SU-DHL-6 (cell line): ENCODE measurements at regions not wholly inside any gene's neighbourhood (a gene's known extent, or its start where the extent isn't known, plus 50 kb on each side); places are given as distances from the start of the nearest gene placed in this dataset.

Experiments used
- H2AFZ ChIP-seq: fragments of 200-600 bp; sonication (generic); 2 replicates; pipeline ENCODE4 v1.6.1; 2014; ENCODE audit warnings: low read depth, mild to moderate bottlenecking, moderate library complexity, mixed read lengths, antibody characterized with exemption, low read length; ENCODE audit not compliant: severe bottlenecking
- H3F3A ChIP-seq: fragments of 200-600 bp; shearing (Covaris generic); 2 replicates; pipeline ENCODE4 v1.6.0; 2016; ENCODE audit warnings: antibody characterized with exemption, mild to moderate bottlenecking; ENCODE audit not compliant: insufficient read depth
- H3K27ac ChIP-seq: fragments of 200-600 bp; sonication (generic); 2 replicates; pipeline ENCODE4 v1.5.1; 2016; ENCODE audit warnings: low read depth, mild to moderate bottlenecking, low read length, moderate library complexity, mixed read lengths
- H3K27me3 ChIP-seq: fragments of 200-600 bp; sonication (generic), shearing (Covaris generic); 2 replicates; pipeline ENCODE4 v1.6.0; 2014; ENCODE audit warnings: mild to moderate bottlenecking, low read length
- H3K36me3 ChIP-seq: fragments of 200-600 bp; sonication (generic); 2 replicates; pipeline ENCODE4 v1.6.1; 2014; ENCODE audit warnings: mild to moderate bottlenecking, low read length, mixed read lengths
- H3K4me2 ChIP-seq: fragments of 300-600, 200-600 bp; shearing (Covaris generic), sonication (generic); 2 replicates; pipeline ENCODE4 v1.6.0; 2014; ENCODE audit warnings: low read length, low read depth, mild to moderate bottlenecking; ENCODE audit not compliant: poor library complexity, severe bottlenecking
- H3K4me3 ChIP-seq: fragments of 200-600 bp; sonication (generic); 2 replicates; pipeline ENCODE4 v1.5.1; 2014; ENCODE audit warnings: antibody characterized with exemption, low read length, mild to moderate bottlenecking, mixed read lengths; ENCODE audit not compliant: insufficient read depth, poor library complexity, severe bottlenecking
- H3K79me2 ChIP-seq: fragments of 200-600 bp; sonication (generic); 2 replicates; pipeline ENCODE4 v1.6.1; 2014; ENCODE audit warnings: mild to moderate bottlenecking, low read length, moderate library complexity; ENCODE audit not compliant: insufficient read depth
- H3K9ac ChIP-seq: fragments of 200-600 bp; sonication (generic); 2 replicates; pipeline ENCODE4 v1.7.0; 2014; ENCODE audit warnings: mild to moderate bottlenecking, low read length
- H3K9me2 ChIP-seq: fragments of 200-600 bp; sonication (generic); replicated peaks from 2 replicates; pipeline ENCODE4 v1.6.1; 2014; ENCODE audit warnings: low read length; ENCODE audit not compliant: insufficient read depth
- H3K9me3 ChIP-seq: fragments of 200-600 bp; sonication (generic); 2 replicates; pipeline ENCODE4 v1.6.1; 2014; ENCODE audit warnings: low read length, mixed read lengths; ENCODE audit not compliant: insufficient read depth
- H4K20me1 ChIP-seq: fragments of 200-600 bp; sonication (generic); 2 replicates; pipeline ENCODE4 v1.6.1; 2014; ENCODE audit warnings: low read depth, mild to moderate bottlenecking, antibody characterized with exemption, low read length, moderate library complexity, mixed read lengths
- EZH2phosphoT487 ChIP-seq: fragments of 200-600 bp; sonication (generic), shearing (Covaris generic); conservative IDR thresholded peaks from 2 replicates; pipeline ENCODE4 v1.6.1; 2018; ENCODE audit warnings: mild to moderate bottlenecking, antibody characterized with exemption, low read length, moderate library complexity, mixed read lengths
- TF ChIP-seq, protein P1 (sequence below): fragments of 200-600 bp; sonication (generic); IDR thresholded peaks from one replicate; pipeline ENCODE4 v1.5.1; 2017; ENCODE audit warnings: antibody characterized with exemption, mild to moderate bottlenecking, low read length, moderate library complexity; ENCODE audit not compliant: insufficient read depth, poor library complexity, severe bottlenecking

DNA sequence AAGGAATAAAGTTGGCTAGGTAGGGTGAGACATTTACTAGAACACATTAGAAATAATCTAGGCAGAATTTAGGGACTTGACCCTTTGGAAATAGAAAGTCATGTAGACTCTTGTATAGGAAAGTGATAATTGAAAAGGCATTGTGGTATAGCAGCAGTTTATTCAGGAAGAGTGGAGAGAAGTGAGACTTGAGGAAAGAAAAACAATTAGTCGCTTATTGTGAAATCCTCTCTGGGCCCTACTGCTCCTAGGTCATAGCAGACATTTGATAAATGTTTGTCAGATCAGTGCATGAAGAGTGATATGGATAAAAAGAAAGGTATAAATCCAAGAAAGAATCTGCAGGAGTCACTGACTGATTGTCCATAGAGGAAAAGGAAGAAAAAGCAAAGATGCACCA lies 337.6 kb downstream of the HNRNPD start:
- H3K27me3 ChIP-seq: no peaks in the 10 kb centered on the region
- H3K4me3 ChIP-seq: no peak overlapping the region
- H3K4me2 ChIP-seq: no peak overlapping the region
- no peak overlapping the region for H2AFZ ChIP-seq
- no peaks in the 10 kb centered on the region for H3K36me3 ChIP-seq
- no peaks in the 10 kb centered on the region for H3K79me2 ChIP-seq
- no peaks in the 10 kb centered on the region for H4K20me1 ChIP-seq
- no peak overlapping the region for H3K9ac ChIP-seq
- no peak for TF ChIP-seq EZH2phosphoT487
- TF ChIP-seq, protein P1, sequence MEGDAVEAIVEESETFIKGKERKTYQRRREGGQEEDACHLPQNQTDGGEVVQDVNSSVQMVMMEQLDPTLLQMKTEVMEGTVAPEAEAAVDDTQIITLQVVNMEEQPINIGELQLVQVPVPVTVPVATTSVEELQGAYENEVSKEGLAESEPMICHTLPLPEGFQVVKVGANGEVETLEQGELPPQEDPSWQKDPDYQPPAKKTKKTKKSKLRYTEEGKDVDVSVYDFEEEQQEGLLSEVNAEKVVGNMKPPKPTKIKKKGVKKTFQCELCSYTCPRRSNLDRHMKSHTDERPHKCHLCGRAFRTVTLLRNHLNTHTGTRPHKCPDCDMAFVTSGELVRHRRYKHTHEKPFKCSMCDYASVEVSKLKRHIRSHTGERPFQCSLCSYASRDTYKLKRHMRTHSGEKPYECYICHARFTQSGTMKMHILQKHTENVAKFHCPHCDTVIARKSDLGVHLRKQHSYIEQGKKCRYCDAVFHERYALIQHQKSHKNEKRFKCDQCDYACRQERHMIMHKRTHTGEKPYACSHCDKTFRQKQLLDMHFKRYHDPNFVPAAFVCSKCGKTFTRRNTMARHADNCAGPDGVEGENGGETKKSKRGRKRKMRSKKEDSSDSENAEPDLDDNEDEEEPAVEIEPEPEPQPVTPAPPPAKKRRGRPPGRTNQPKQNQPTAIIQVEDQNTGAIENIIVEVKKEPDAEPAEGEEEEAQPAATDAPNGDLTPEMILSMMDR: no peak
- no peaks in the 10 kb centered on the region for H3K9me2 ChIP-seq
- H3K27ac ChIP-seq: no peak overlapping the region
- H3F3A ChIP-seq: no peaks in the 10 kb centered on the region
- H3K9me3 ChIP-seq: no peaks in the 10 kb centered on the region

- no peaks in the 10 kb centered on the region for H3K36me3 ChIP-seq
- no peaks in the 10 kb centered on the region for H3F3A ChIP-seq
- no peak overlapping the region for H3K4me3 ChIP-seq
- no peak overlapping the region for H3K9ac ChIP-seq
- H2AFZ ChIP-seq: no peak overlapping the region
- H3K4me2 ChIP-seq: no peak overlapping the region
- H3K79me2 ChIP-seq: no peaks in the 10 kb centered on the region
- H3K9me2 ChIP-seq: no peaks in the 10 kb centered on the region
- no peaks in the 10 kb centered on the region for H3K27me3 ChIP-seq
- no peak overlapping the region for H3K27ac ChIP-seq
- no peaks in the 10 kb centered on the region for H4K20me1 ChIP-seq
- no peaks in the 10 kb centered on the region for H3K9me3 ChIP-seq
- TF ChIP-seq, protein P1: no peak
- no peak for TF ChIP-seq EZH2phosphoT487
Observed at GRCh38 chr4:82034878-82035277, 338.9 kb downstream of the HNRNPD start.

- no peaks in the 10 kb centered on the region for H3K9me2 ChIP-seq
- no peaks in the 10 kb centered on the region for H3K27me3 ChIP-seq
- no peaks in the 10 kb centered on the region for H3K9me3 ChIP-seq
- no peaks in the 10 kb centered on the region for H4K20me1 ChIP-seq
- H3K79me2 ChIP-seq: no peaks in the 10 kb centered on the region
- H3K27ac ChIP-seq: no peak overlapping the region
- no peaks in the 10 kb centered on the region for H3F3A ChIP-seq
- TF ChIP-seq, protein P1: no peak
- TF ChIP-seq EZH2phosphoT487: no peak
- H3K4me3 ChIP-seq: no peak overlapping the region
- H3K9ac ChIP-seq: no peak overlapping the region
- H3K4me2 ChIP-seq: no peak overlapping the region
- no peak overlapping the region for H2AFZ ChIP-seq
- H3K36me3 ChIP-seq: no peaks in the 10 kb centered on the region
Observed at GRCh38 chr4:82033862-82034261, 339.9 kb downstream of the HNRNPD start.
